ENCODE measurements at regions not wholly inside any gene's neighbourhood (a gene's known extent, or its start where the extent isn't known, plus 50 kb on each side); places are given as distances from the start of the nearest gene placed in this dataset.

DNA sequence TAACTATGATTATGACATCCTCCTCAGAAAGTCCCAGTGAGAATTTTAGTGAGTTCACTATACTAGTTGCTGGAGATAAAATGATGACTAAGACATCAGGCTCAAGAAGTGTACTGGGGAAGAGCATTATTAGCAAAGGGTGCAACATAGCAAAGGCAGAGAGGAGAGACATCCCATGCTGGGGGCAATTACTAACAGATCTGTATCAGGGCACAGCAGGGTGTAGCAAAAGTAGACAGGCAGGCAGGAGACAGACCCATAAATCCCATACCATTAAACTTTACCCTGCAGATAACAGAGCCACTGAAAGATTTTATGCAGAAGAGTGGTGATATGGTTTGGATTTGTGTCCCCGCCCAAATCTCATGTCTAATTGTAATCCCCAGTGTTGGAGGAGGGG, 161.7 kb downstream of the SP3 start:
- no peaks in the 10 kb centered on the region for H3K79me2 ChIP-seq (ENCODE audit: low read length)
- no peaks in the 10 kb centered on the region for H3K9me2 ChIP-seq (replicated peaks; ENCODE audit: insufficient read depth, low read length)
- no peaks in the 10 kb centered on the region for H4K20me1 ChIP-seq (ENCODE audit: insufficient read depth, low read depth, low read length)
- DNase-seq = no peak
- H3K4me2 ChIP-seq (ENCODE audit: low read depth, low read length, poor library complexity, severe bottlenecking) = no peak overlapping the region
- no peak overlapping the region for H3K9ac ChIP-seq (ENCODE audit: low read length)
- H2AFZ ChIP-seq (ENCODE audit: low read length) = no peak overlapping the region
- H3K4me3 ChIP-seq (ENCODE audit: low read length) = no peak overlapping the region
- no peaks in the 10 kb centered on the region for H3K9me3 ChIP-seq (ENCODE audit: low read length)
- no peaks in the 10 kb centered on the region for H3K36me3 ChIP-seq (ENCODE audit: insufficient read depth, low read length)
- no peaks in the 10 kb centered on the region for H3K27me3 ChIP-seq (ENCODE audit: low read length)
- H3K27ac ChIP-seq (ENCODE audit: low read length) = no peak overlapping the region
- H3K4me1 ChIP-seq (ENCODE audit: low read length) = peaks cover 1% of the 10 kb centered on the region

DNA sequence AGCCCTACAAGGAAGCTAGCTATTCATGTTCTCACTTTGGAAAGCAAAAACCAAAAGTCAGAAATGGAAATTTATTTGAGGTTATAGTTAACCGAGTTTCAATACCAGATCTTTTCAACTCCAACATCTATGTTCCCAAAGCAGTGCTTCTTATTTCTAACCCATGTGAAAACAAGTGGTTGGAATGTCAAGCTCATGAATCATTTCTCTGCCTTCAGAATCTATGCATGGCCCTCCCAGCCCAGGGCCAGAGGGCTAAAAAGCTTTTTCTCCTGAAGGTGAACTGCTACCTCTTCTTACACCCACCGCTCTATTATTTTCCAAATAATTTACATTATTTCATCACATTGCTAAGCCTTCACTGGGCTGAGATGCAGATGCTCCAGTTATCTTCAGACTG, 158.4 kb downstream of the SP3 start:
- Histone ChIP-seq H3K4me2 (ENCODE audit: low read depth, low read length, poor library complexity, severe bottlenecking) (no peak overlapping the region), H3K27me3 (ENCODE audit: low read length) (no peaks in the 10 kb centered on the region), H3K4me3 (ENCODE audit: low read length) (no peak overlapping the region), H2AFZ (ENCODE audit: low read length) (no peak overlapping the region), H3K4me1 (ENCODE audit: low read length) (peaks cover 8% of the 10 kb centered on the region), H4K20me1 (ENCODE audit: insufficient read depth, low read depth, low read length) (no peaks in the 10 kb centered on the region), H3K9me2 (replicated peaks; ENCODE audit: insufficient read depth, low read length) (no peaks in the 10 kb centered on the region), H3K36me3 (ENCODE audit: insufficient read depth, low read length) (no peaks in the 10 kb centered on the region), H3K9ac (ENCODE audit: low read length) (no peak overlapping the region), H3K79me2 (ENCODE audit: low read length) (no peaks in the 10 kb centered on the region), H3K9me3 (ENCODE audit: low read length) (no peaks in the 10 kb centered on the region), H3K27ac (ENCODE audit: low read length) (no peak overlapping the region)
- DNase-seq = no peak

DNA sequence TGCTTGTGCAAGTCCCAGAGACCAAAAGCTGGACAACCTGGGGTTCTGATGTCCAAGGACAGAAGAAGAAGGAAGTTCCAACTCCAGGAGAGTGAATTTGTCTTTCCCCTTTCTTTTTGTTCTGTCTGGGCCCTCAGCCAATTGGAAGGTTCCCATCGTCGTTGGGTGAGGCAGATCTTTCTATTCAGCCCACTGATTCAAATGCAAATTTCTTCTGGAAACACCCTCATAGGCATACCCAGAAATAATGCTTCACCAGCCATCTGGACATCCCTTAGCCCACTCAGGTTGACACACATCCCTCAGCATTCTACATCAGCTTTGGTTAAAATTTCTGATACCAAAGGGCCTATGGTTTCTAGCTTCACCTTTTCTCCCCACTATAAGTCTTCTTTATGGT, 156.5 kb downstream of the SP3 start:
- Histone ChIP-seq H4K20me1 (ENCODE audit: insufficient read depth, low read depth, low read length) (no peaks in the 10 kb centered on the region), H3K9ac (ENCODE audit: low read length) (no peak overlapping the region), H3K27me3 (ENCODE audit: low read length) (no peaks in the 10 kb centered on the region), H3K27ac (ENCODE audit: low read length) (no peak overlapping the region), H2AFZ (ENCODE audit: low read length) (no peak overlapping the region), H3K79me2 (ENCODE audit: low read length) (no peaks in the 10 kb centered on the region), H3K9me3 (ENCODE audit: low read length) (no peaks in the 10 kb centered on the region), H3K36me3 (ENCODE audit: insufficient read depth, low read length) (no peaks in the 10 kb centered on the region), H3K4me3 (ENCODE audit: low read length) (no peak overlapping the region), H3K9me2 (replicated peaks; ENCODE audit: insufficient read depth, low read length) (no peaks in the 10 kb centered on the region), H3K4me1 (ENCODE audit: low read length) (peaks cover 8% of the 10 kb centered on the region), H3K4me2 (ENCODE audit: low read depth, low read length, poor library complexity, severe bottlenecking) (no peak overlapping the region)
- DNase-seq = no peak

DNA sequence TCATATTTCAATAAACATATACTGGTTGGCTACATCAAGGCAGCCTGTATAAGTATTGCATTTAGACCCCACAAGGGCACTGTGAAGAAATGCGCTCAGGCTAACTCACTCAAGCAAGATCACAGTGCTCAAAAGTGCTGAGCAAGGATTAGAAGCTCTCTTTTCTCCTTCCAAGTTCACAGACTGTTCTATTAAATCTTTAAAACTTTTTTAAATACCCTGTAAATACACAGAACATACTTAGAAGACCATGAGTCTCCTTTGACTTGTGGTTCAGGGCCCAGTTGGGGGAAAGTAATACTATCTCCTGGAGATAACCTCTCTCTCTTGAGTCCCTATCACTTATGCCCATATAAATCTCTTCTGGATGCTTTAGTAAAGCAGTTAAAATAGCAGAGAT, 152.9 kb downstream of the SP3 start:
- no peak for DNase-seq
- H3K79me2 ChIP-seq (ENCODE audit: low read length) = no peaks in the 10 kb centered on the region
- H3K9me2 ChIP-seq (replicated peaks; ENCODE audit: insufficient read depth, low read length) = no peaks in the 10 kb centered on the region
- H3K4me2 ChIP-seq (ENCODE audit: low read depth, low read length, poor library complexity, severe bottlenecking) = no peak overlapping the region
- H3K9ac ChIP-seq (ENCODE audit: low read length) = no peak overlapping the region
- no peaks in the 10 kb centered on the region for H3K36me3 ChIP-seq (ENCODE audit: insufficient read depth, low read length)
- peaks cover 8% of the 10 kb centered on the region for H3K4me1 ChIP-seq (ENCODE audit: low read length)
- no peaks in the 10 kb centered on the region for H3K9me3 ChIP-seq (ENCODE audit: low read length)
- no peak overlapping the region for H2AFZ ChIP-seq (ENCODE audit: low read length)
- H3K4me3 ChIP-seq (ENCODE audit: low read length) = no peak overlapping the region
- H3K27me3 ChIP-seq (ENCODE audit: low read length) = no peaks in the 10 kb centered on the region
- H4K20me1 ChIP-seq (ENCODE audit: insufficient read depth, low read depth, low read length) = no peaks in the 10 kb centered on the region
- no peak overlapping the region for H3K27ac ChIP-seq (ENCODE audit: low read length)

DNA sequence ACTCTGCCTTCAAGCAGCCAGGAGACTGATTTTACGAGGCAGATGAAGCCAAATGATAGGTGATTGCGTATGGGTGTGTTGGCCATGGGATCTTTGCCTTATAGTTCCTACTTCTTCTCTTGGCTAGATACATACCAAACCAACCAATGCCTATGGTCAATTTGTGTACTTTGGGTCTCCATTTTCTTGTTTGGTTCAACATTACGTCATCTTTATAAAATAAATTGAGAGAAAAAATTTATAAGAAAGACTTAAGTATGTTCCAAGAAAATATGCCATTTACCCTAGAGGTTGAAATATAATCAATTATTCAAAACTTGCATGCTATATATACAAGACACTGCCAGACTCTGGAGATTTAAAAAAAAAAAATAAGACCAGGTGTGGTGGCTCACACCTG, 150.9 kb downstream of the SP3 start:
- Histone ChIP-seq H3K9me2 (replicated peaks; ENCODE audit: insufficient read depth, low read length) (no peaks in the 10 kb centered on the region), H3K4me2 (ENCODE audit: low read depth, low read length, poor library complexity, severe bottlenecking) (no peak overlapping the region), H3K4me3 (ENCODE audit: low read length) (no peak overlapping the region), H3K36me3 (ENCODE audit: insufficient read depth, low read length) (no peaks in the 10 kb centered on the region), H3K4me1 (ENCODE audit: low read length) (no peaks in the 10 kb centered on the region), H3K79me2 (ENCODE audit: low read length) (no peaks in the 10 kb centered on the region), H4K20me1 (ENCODE audit: insufficient read depth, low read depth, low read length) (no peaks in the 10 kb centered on the region), H3K9me3 (ENCODE audit: low read length) (no peaks in the 10 kb centered on the region), H3K9ac (ENCODE audit: low read length) (no peak overlapping the region), H3K27me3 (ENCODE audit: low read length) (no peaks in the 10 kb centered on the region), H3K27ac (ENCODE audit: low read length) (no peak overlapping the region), H2AFZ (ENCODE audit: low read length) (no peak overlapping the region)
- no peak for DNase-seq

DNA sequence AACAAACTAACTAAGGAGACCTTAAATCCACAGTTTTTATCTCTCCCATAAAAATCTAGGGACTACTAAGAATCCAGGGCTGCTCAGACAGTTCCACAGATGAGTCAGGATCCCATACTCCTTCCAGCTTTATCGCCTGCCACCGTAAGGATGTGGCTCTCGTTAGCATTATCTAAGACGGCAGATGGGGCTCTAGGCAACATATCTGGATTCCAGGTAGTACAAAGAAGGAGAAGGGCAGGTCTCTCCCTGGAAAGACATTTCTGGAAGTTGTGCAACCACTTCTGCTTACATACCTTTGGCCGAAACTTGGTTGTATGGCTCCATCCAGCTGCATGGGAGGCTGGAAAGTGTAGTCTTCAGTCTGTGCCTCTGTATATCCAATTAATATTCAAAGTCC, 149.4 kb downstream of the SP3 start:
- no peaks in the 10 kb centered on the region for H3K9me3 ChIP-seq (ENCODE audit: low read length)
- H3K4me2 ChIP-seq (ENCODE audit: low read depth, low read length, poor library complexity, severe bottlenecking) = no peak overlapping the region
- no peaks in the 10 kb centered on the region for H3K9me2 ChIP-seq (replicated peaks; ENCODE audit: insufficient read depth, low read length)
- H3K4me3 ChIP-seq (ENCODE audit: low read length) = no peak overlapping the region
- no peaks in the 10 kb centered on the region for H3K79me2 ChIP-seq (ENCODE audit: low read length)
- no peaks in the 10 kb centered on the region for H3K27me3 ChIP-seq (ENCODE audit: low read length)
- H3K27ac ChIP-seq (ENCODE audit: low read length) = no peak overlapping the region
- H3K4me1 ChIP-seq (ENCODE audit: low read length) = no peaks in the 10 kb centered on the region
- no peak for DNase-seq
- H2AFZ ChIP-seq (ENCODE audit: low read length) = no peak overlapping the region
- no peak overlapping the region for H3K9ac ChIP-seq (ENCODE audit: low read length)
- no peaks in the 10 kb centered on the region for H4K20me1 ChIP-seq (ENCODE audit: insufficient read depth, low read depth, low read length)
- H3K36me3 ChIP-seq (ENCODE audit: insufficient read depth, low read length) = no peaks in the 10 kb centered on the region

DNA sequence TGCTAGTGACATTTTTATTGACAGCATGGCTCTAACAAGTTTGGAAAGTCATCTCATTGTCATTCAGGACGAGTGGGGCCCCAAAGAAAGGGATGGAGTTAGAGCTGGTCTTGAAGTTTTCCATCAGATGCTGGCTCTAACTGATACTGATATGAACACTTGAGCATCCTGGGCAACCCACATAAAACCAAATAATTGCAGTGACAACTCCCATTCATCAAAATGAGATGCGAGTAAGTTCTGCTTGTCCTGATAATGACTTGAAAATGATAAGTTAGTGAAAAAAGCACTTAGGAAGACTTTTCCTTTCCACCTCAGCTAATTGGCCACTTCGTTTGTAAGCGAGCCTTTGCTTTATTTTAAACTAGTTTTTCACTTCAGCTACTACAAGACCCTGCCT, 147.6 kb downstream of the SP3 start:
- Histone ChIP-seq H3K27ac (ENCODE audit: low read length) (no peak overlapping the region), H3K4me2 (ENCODE audit: low read depth, low read length, poor library complexity, severe bottlenecking) (no peak overlapping the region), H3K4me1 (ENCODE audit: low read length) (peaks cover under 1% of the 10 kb centered on the region; the same call in 1 of the 2 replicates), H3K9ac (ENCODE audit: low read length) (no peak overlapping the region), H3K9me2 (replicated peaks; ENCODE audit: insufficient read depth, low read length) (no peaks in the 10 kb centered on the region), H3K9me3 (ENCODE audit: low read length) (no peaks in the 10 kb centered on the region), H3K36me3 (ENCODE audit: insufficient read depth, low read length) (no peaks in the 10 kb centered on the region), H3K79me2 (ENCODE audit: low read length) (no peaks in the 10 kb centered on the region), H3K27me3 (ENCODE audit: low read length) (0 out of 2 replicates have a peak, but pooled peaks cover 3% of the 10 kb centered on the region), H2AFZ (ENCODE audit: low read length) (no peak overlapping the region), H4K20me1 (ENCODE audit: insufficient read depth, low read depth, low read length) (no peaks in the 10 kb centered on the region), H3K4me3 (ENCODE audit: low read length) (no peak overlapping the region)
- DNase-seq = no peak

DNA sequence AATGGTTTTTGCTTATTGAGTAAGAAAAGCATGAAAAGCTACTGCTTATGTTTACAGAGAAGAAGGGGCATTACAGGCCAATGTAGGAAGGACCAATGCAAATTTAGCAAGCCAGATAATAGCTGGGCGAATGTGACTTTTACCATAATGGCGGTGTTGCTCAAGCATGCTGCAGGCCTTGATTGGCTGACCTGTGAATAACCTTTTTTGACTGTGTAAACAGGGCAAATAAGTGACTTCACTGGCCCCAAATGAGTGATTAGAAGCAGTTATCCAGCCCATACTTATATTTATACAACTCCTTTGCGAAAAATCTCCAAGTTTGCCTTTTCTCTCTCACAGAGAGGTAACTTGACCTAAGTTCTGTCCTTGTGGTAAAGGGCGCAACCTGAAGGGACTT, 146.9 kb downstream of the SP3 start:
- Histone ChIP-seq H3K9me3 (ENCODE audit: low read length) (no peaks in the 10 kb centered on the region), H4K20me1 (ENCODE audit: insufficient read depth, low read depth, low read length) (no peaks in the 10 kb centered on the region), H3K27ac (ENCODE audit: low read length) (no peak overlapping the region), H3K9ac (ENCODE audit: low read length) (no peak overlapping the region), H3K79me2 (ENCODE audit: low read length) (no peaks in the 10 kb centered on the region), H3K4me2 (ENCODE audit: low read depth, low read length, poor library complexity, severe bottlenecking) (no peak overlapping the region), H3K36me3 (ENCODE audit: insufficient read depth, low read length) (no peaks in the 10 kb centered on the region), H3K4me1 (ENCODE audit: low read length) (peaks cover 8% of the 10 kb centered on the region), H2AFZ (ENCODE audit: low read length) (no peak overlapping the region), H3K4me3 (ENCODE audit: low read length) (no peak overlapping the region), H3K27me3 (ENCODE audit: low read length) (0 out of 2 replicates have a peak, but pooled peaks cover 3% of the 10 kb centered on the region), H3K9me2 (replicated peaks; ENCODE audit: insufficient read depth, low read length) (no peaks in the 10 kb centered on the region)
- no peak for DNase-seq

DNA sequence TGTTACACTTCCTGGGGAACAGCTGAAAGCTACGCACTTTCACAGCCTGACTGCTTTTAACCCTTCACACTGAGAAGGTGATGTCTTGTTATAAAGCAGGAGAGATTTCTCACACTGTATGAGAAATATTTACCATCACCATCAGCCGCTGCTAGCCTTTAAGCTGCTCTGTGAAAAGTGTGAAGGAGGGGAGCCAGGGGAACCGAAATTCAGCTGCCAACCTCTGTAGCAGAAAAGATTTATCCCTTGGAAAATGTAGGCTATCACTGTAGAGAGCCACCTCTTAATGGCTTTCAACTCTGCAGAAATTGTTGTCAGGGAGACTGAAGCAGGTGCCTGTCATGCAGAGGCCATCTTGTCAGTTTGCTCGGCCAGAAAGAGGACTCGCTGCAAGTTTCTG, 145.3 kb downstream of the SP3 start:
- peaks cover 13% of the 10 kb centered on the region for H3K4me1 ChIP-seq (ENCODE audit: low read length)
- H3K4me3 ChIP-seq (ENCODE audit: low read length) = no peak overlapping the region
- no peaks in the 10 kb centered on the region for H3K9me3 ChIP-seq (ENCODE audit: low read length)
- no peaks in the 10 kb centered on the region for H4K20me1 ChIP-seq (ENCODE audit: insufficient read depth, low read depth, low read length)
- H3K79me2 ChIP-seq (ENCODE audit: low read length) = no peaks in the 10 kb centered on the region
- no peaks in the 10 kb centered on the region for H3K36me3 ChIP-seq (ENCODE audit: insufficient read depth, low read length)
- no peak overlapping the region for H3K4me2 ChIP-seq (ENCODE audit: low read depth, low read length, poor library complexity, severe bottlenecking)
- H3K9ac ChIP-seq (ENCODE audit: low read length) = no peak overlapping the region
- H3K9me2 ChIP-seq (replicated peaks; ENCODE audit: insufficient read depth, low read length) = no peaks in the 10 kb centered on the region
- H3K27me3 ChIP-seq (ENCODE audit: low read length) = 0 out of 2 replicates have a peak, but pooled peaks cover 3% of the 10 kb centered on the region
- DNase-seq = no peak
- no peak overlapping the region for H2AFZ ChIP-seq (ENCODE audit: low read length)
- H3K27ac ChIP-seq (ENCODE audit: low read length) = no peak overlapping the region

Measured in Karpas-422 (cell line).